ENCODE measurements at regions not wholly inside any gene's neighbourhood (a gene's known extent, or its start where the extent isn't known, plus 50 kb on each side); places are given as distances from the start of the nearest gene placed in this dataset.

DNA sequence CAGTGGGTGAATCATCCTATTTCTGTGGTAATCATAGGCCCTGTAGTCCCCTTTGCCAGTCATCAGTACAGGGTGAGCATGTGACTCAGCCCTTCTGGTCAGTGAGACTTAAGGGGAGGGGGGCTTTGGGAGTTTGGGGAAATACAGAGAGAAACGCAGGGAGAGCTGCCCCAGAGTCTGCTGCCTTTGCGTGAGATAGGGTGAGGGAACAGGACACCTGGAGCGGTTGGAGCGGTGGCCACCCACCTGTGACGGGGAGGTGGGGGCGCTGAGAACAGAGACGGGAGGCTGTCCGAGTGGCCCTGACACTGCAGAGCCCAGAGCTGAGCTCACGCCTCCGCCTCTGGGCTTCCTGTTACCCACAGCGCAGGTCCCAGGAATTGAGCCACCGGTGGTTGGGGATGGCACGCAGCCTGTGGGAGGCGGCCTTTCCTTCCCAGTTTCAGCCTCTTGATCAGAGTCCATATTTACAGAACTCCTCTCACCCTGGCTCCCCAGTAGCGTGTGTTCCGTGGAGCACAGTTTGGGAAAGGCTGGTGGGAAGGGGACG lies 92.0 kb upstream of the ERCC6L2 start:
- H3K4me1 Mint-ChIP-seq, result peaks cover 21 to 22% of the 10 kb centered on the region in 2 experiments
- no peak overlapping the region for H3K9ac ChIP-seq (ENCODE audit: extremely low read depth, insufficient read length, low read length)
- no peak overlapping the region for H3K18ac ChIP-seq (ENCODE audit: insufficient read length, low read depth, low read length)
- H2BK12ac ChIP-seq (ENCODE audit: insufficient read length, low read depth, low read length), result no peak overlapping the region
- H4K20me1 ChIP-seq (ENCODE audit: control insufficient read depth, insufficient read depth, insufficient read length), result no peaks in the 10 kb centered on the region
- H3K27me3 ChIP-seq (ENCODE audit: insufficient read depth, low read length), result no peaks in the 10 kb centered on the region
- H4K91ac ChIP-seq (ENCODE audit: insufficient read length, low read depth, low read length), result no peak overlapping the region
- H3K4me3 Mint-ChIP-seq, result no peak overlapping the region
- peaks cover 3% of the 10 kb centered on the region; the same call in 1 of the 2 replicates for H3K4me1 ChIP-seq (ENCODE audit: insufficient read depth, low read length)
- no peak overlapping the region for H3K27ac Mint-ChIP-seq
- no peaks in the 10 kb centered on the region for H3K79me1 ChIP-seq (ENCODE audit: insufficient read depth, low read depth, low read length, poor library complexity, severe bottlenecking)
- WGBS (ENCODE audit: extremely low coverage, insufficient read length, low lambda C conversion rate), result no CpG with 5 or more reads among the region's 17 CpGs
- no peak overlapping the region for H3K23ac ChIP-seq (ENCODE audit: insufficient read length, low read depth, low read length)
- H3K27me3 Mint-ChIP-seq (ENCODE audit: low read depth), result peaks cover 3% of the 10 kb centered on the region
- no peak overlapping the region for H4K5ac ChIP-seq (ENCODE audit: insufficient read length, low read depth, low read length)
- H3K14ac ChIP-seq (ENCODE audit: insufficient read depth, low read length), result no peak overlapping the region; the same call in 1 of the 2 replicates
- no peak overlapping the region for H3K4me2 ChIP-seq (ENCODE audit: insufficient read depth, insufficient read length, low read length)
- no peaks in the 10 kb centered on the region for H3K36me3 Mint-ChIP-seq (ENCODE audit: insufficient read depth in 1 of 3, low read depth in 3 of 3)
- H4K8ac ChIP-seq (replicated peaks; ENCODE audit: insufficient read length, low read depth, low read length), result no peak overlapping the region
- no peaks in the 10 kb centered on the region for H3K79me2 ChIP-seq (ENCODE audit: insufficient read depth, low read length)
- no peak for DNase-seq
- no peak overlapping the region for H2BK5ac ChIP-seq (ENCODE audit: insufficient read length, low read length)
- no peak overlapping the region for H2BK120ac ChIP-seq (ENCODE audit: low read depth, low read length, poor library complexity, severe bottlenecking)
- no peak overlapping the region for H2BK20ac ChIP-seq (ENCODE audit: low read depth, low read length, poor library complexity, severe bottlenecking)
- no peaks in the 10 kb centered on the region for H3K9me3 ChIP-seq (ENCODE audit: control insufficient read depth, low read depth, low read length)
- no peak overlapping the region for H3K56ac ChIP-seq (ENCODE audit: insufficient read length, low read depth, low read length)
- no peak overlapping the region for H3T11ph ChIP-seq (ENCODE audit: low read length)
- H3K4ac ChIP-seq (ENCODE audit: low read depth, low read length), result no peak overlapping the region
- H2BK15ac ChIP-seq (ENCODE audit: low read depth, low read length), result no peak overlapping the region
- no peaks in the 10 kb centered on the region for H3K9me3 Mint-ChIP-seq
- no peak overlapping the region for H3K27ac ChIP-seq (ENCODE audit: insufficient read length, low read depth, low read length)
- no peak overlapping the region for H2AK5ac ChIP-seq (ENCODE audit: insufficient read length, low read length)
- no peak for TF ChIP-seq CTCF (conservative IDR thresholded peaks at IDR 0.05)
- no peak overlapping the region for H2AFZ ChIP-seq (ENCODE audit: low read length)
- no peaks in the 10 kb centered on the region for H3K23me2 ChIP-seq (ENCODE audit: insufficient read length, low read depth, low read length, poor library complexity, severe bottlenecking)

Measured in H9 (cell line).